Large intestine (tissue), 3 donors: ENCODE measurements at regions not wholly inside any gene's neighbourhood (a gene's known extent, or its start where the extent isn't known, plus 50 kb on each side); places are given as distances from the start of the nearest gene placed in this dataset.

Source experiments
- DNase-seq, 2 donors: peaks; one replicate each; pipeline versions ENCODE4 v3.0.0 to v3.0.0-alpha.2; 2013
- H3K27ac ChIP-seq: one replicate; pipeline ENCODE4 v1.5.1; 2013; ENCODE audit warnings: low read length
- H3K27me3 ChIP-seq: 2 replicates; pipeline ENCODE4 v1.6.1; 2013; ENCODE audit warnings: low read length; ENCODE audit not compliant: control insufficient read depth, insufficient read depth
- H3K36me3 ChIP-seq: 2 replicates; pipeline ENCODE4 v1.6.1; 2013; ENCODE audit warnings: low read length; ENCODE audit not compliant: control insufficient read depth, insufficient read depth
- H3K4me1 ChIP-seq: one replicate; pipeline ENCODE4 v1.6.1; 2013; ENCODE audit warnings: low read length; ENCODE audit not compliant: control insufficient read depth, insufficient read depth
- H3K4me3 ChIP-seq: one replicate; pipeline ENCODE4 v1.5.1; 2013; ENCODE audit warnings: low read length
- H3K9me3 ChIP-seq: one replicate; pipeline ENCODE4 v1.6.1; 2013; ENCODE audit warnings: mild to moderate bottlenecking, low read depth, low read length, moderate library complexity; ENCODE audit not compliant: control insufficient read depth
- WGBS: methylation state at CpG from one replicate; pipeline ENCODE4 v1.1.5; 2013; ENCODE audit warnings: low lambda C conversion rate; ENCODE audit not compliant: insufficient coverage; 5-methylcytosine and 5-hydroxymethylcytosine counted together

- WGBS: no CpG with 5 or more reads among the region's 4 CpGs
- Histone ChIP-seq H3K4me3 (no peak overlapping the region), H3K27me3 (peaks cover 12% of the 10 kb centered on the region), H3K4me1 (no peaks in the 10 kb centered on the region), H3K9me3 (no peaks in the 10 kb centered on the region), H3K27ac (no peak overlapping the region), H3K36me3 (no peaks in the 10 kb centered on the region)
- DNase-seq: no peak
Observed at GRCh38 chr1:30263405-30263804, 460.0 kb downstream of the MATN1 start.

- H3K4me3 ChIP-seq: no peak overlapping the region
- WGBS: no CpG with 5 or more reads among the region's 5 CpGs
- H3K9me3 ChIP-seq: no peaks in the 10 kb centered on the region
- H3K27ac ChIP-seq: no peak overlapping the region
- no peaks in the 10 kb centered on the region for H3K4me1 ChIP-seq
- no peaks in the 10 kb centered on the region for H3K36me3 ChIP-seq
- no peak for DNase-seq
- H3K27me3 ChIP-seq: peaks cover 17% of the 10 kb centered on the region
Observed at GRCh38 chr1:30262158-30262557, 461.2 kb downstream of the MATN1 start.

GRCh38 chr1:30260318-30260717 lies 463.1 kb downstream of the MATN1 start:
- H3K4me1 ChIP-seq: no peaks in the 10 kb centered on the region
- peaks cover 17% of the 10 kb centered on the region for H3K27me3 ChIP-seq
- no peaks in the 10 kb centered on the region for H3K9me3 ChIP-seq
- no peak overlapping the region for H3K27ac ChIP-seq
- H3K4me3 ChIP-seq: no peak overlapping the region
- DNase-seq: no peak
- H3K36me3 ChIP-seq: no peaks in the 10 kb centered on the region
- no CpG with 5 or more reads among the region's 3 CpGs for WGBS

- no peak overlapping the region for H3K27ac ChIP-seq
- no peaks in the 10 kb centered on the region for H3K9me3 ChIP-seq
- H3K4me3 ChIP-seq: no peak overlapping the region
- WGBS: no CpG with 5 or more reads among the region's 9 CpGs
- H3K36me3 ChIP-seq: no peaks in the 10 kb centered on the region
- H3K4me1 ChIP-seq: no peaks in the 10 kb centered on the region
- DNase-seq: no peak
- peaks cover 17% of the 10 kb centered on the region for H3K27me3 ChIP-seq
Observed at GRCh38 chr1:30259631-30260030, 463.8 kb downstream of the MATN1 start.

GRCh38 chr1:30258876-30259275 lies 464.5 kb downstream of the MATN1 start:
- no CpG with 5 or more reads among the region's 4 CpGs for WGBS
- Histone ChIP-seq H3K27me3 (peaks cover 17% of the 10 kb centered on the region), H3K9me3 (no peaks in the 10 kb centered on the region), H3K27ac (no peak overlapping the region), H3K36me3 (no peaks in the 10 kb centered on the region), H3K4me3 (no peak overlapping the region), H3K4me1 (no peaks in the 10 kb centered on the region)
- no peak for DNase-seq

- no peak overlapping the region for H3K4me3 ChIP-seq
- no peaks in the 10 kb centered on the region for H3K4me1 ChIP-seq
- H3K9me3 ChIP-seq: no peaks in the 10 kb centered on the region
- H3K27me3 ChIP-seq: peaks cover 17% of the 10 kb centered on the region
- no CpG with 5 or more reads among the region's 6 CpGs for WGBS
- no peaks in the 10 kb centered on the region for H3K36me3 ChIP-seq
- DNase-seq: no peak
- H3K27ac ChIP-seq: no peak overlapping the region
Observed at GRCh38 chr1:30258471-30258870, 464.9 kb downstream of the MATN1 start.

GRCh38 chr1:30257742-30258380 lies 465.5 kb downstream of the MATN1 start:
- H3K27me3 ChIP-seq: peaks cover 17% of the 10 kb centered on the region

GRCh38 chr1:30257322-30257721 lies 466.1 kb downstream of the MATN1 start:
- Histone ChIP-seq H3K27ac (no peak overlapping the region), H3K27me3 (peaks cover 17% of the 10 kb centered on the region), H3K36me3 (no peaks in the 10 kb centered on the region), H3K4me1 (no peaks in the 10 kb centered on the region), H3K4me3 (no peak overlapping the region), H3K9me3 (no peaks in the 10 kb centered on the region)
- no peak for DNase-seq
- WGBS: no CpG with 5 or more reads among the region's 1 CpG

More at GRCh38 chr1:30257742-30258380, 465.5 kb downstream of the MATN1 start:
- no peaks in the 10 kb centered on the region for H3K4me1 ChIP-seq
- H3K27ac ChIP-seq: no peak overlapping the region
- no peaks in the 10 kb centered on the region for H3K36me3 ChIP-seq
- no peaks in the 10 kb centered on the region for H3K9me3 ChIP-seq
- no peak for DNase-seq
- H3K4me3 ChIP-seq: no peak overlapping the region
- WGBS: no CpG with 5 or more reads among the region's 14 CpGs

- no peak overlapping the region for H3K27ac ChIP-seq
- DNase-seq: no peak
- no peaks in the 10 kb centered on the region for H3K36me3 ChIP-seq
- no CpG with 5 or more reads among the region's 6 CpGs for WGBS
- H3K4me1 ChIP-seq: no peaks in the 10 kb centered on the region
- H3K4me3 ChIP-seq: no peak overlapping the region
- peaks cover 17% of the 10 kb centered on the region for H3K27me3 ChIP-seq
- H3K9me3 ChIP-seq: no peaks in the 10 kb centered on the region
Observed at GRCh38 chr1:30256911-30257310, 466.5 kb downstream of the MATN1 start.

GRCh38 chr1:30255111-30255724 lies 468.2 kb downstream of the MATN1 start:
- H3K27me3 ChIP-seq: peaks cover 14% of the 10 kb centered on the region
- no peak overlapping the region for H3K4me3 ChIP-seq
- H3K27ac ChIP-seq: no peak overlapping the region
- no peaks in the 10 kb centered on the region for H3K4me1 ChIP-seq
- no peaks in the 10 kb centered on the region for H3K36me3 ChIP-seq
- WGBS: 100% methylated on average over 1 of the region's 5 CpGs
- no peaks in the 10 kb centered on the region for H3K9me3 ChIP-seq
- no peak for DNase-seq
